Right lobe of liver (tissue), 6 donors: ENCODE measurements at regions not wholly inside any gene's neighbourhood (a gene's known extent, or its start where the extent isn't known, plus 50 kb on each side); places are given as distances from the start of the nearest gene placed in this dataset.

Experiments
- ATAC-seq, 4 donors: fragments of 200-7000 bp; cut with Tn5 transposase; one replicate each; pipeline ENCODE4 v1.9.1; 2020; ENCODE audit warnings: mild to moderate bottlenecking in 4 of 4, moderate library complexity in 4 of 4
- DNase-seq, 3 donors: peaks; one replicate each; pipeline ENCODE4 v3.0.0-alpha.2; 2020
- H3K27ac ChIP-seq, 3 donors: fragments of 200-600 bp; one replicate each; pipeline ENCODE4 v1.8.0; 2022
- H3K27me3 ChIP-seq, 2 donors: fragments of 200-600 bp; one replicate each; pipeline ENCODE4 v1.8.0; 2022
- H3K36me3 ChIP-seq, 4 donors: fragments of 200-600 bp; sonication (generic) in 1 of 4; one replicate each; pipeline versions ENCODE4 v1.5.1 to v1.8.0; 2017 to 2022; ENCODE audit warnings: control low read depth in 1 of 4
- H3K4me1 ChIP-seq, 4 donors: fragments of 200-600 bp; sonication (generic) in 1 of 4; one replicate each; pipeline versions ENCODE4 v1.5.1 to v1.8.0; 2017 to 2022; ENCODE audit warnings: control low read depth in 1 of 4
- H3K4me3 ChIP-seq, 3 donors: fragments of 200-600 bp; one replicate each; pipeline ENCODE4 v1.8.0; 2022
- H3K9me3 ChIP-seq, 4 donors: fragments of 200-600 bp; sonication (generic) in 1 of 4; one replicate each; pipeline versions ENCODE4 v1.5.1 to v1.8.0; 2017 to 2022; ENCODE audit warnings: control low read depth in 1 of 4
- CTCF ChIP-seq, 4 donors: fragments of 200-600 bp in 3 of 4; fragments of 450-650 bp in 1 of 4; IDR thresholded peaks; one replicate each; pipeline versions ENCODE4 v1.5.1 to v1.8.0; 2016 to 2022; ENCODE audit warnings: antibody characterized with exemption in 4 of 4, mild to moderate bottlenecking in 2 of 4
- POLR2A ChIP-seq: fragments of 450-650 bp; IDR thresholded peaks from one replicate; pipeline ENCODE4 v1.6.1; 2017; ENCODE audit warnings: antibody characterized with exemption, mild to moderate bottlenecking
- WGBS: methylation state at CpG from one replicate; pipeline ENCODE4 v1.1.6; 2018; ENCODE audit warnings: low coverage, low lambda C conversion rate; ENCODE audit not compliant: insufficient coverage; ENCODE audit errors: missing lambda C conversion rate; 5-methylcytosine and 5-hydroxymethylcytosine counted together
- intact Hi-C, 2 donors: fragments of 100-400 bp; cut with DNase I; formaldehyde crosslinking; loops; one replicate each; pipeline versions ENCODE4 v1.11.2 to v1.14.1; 2022
- donor health status: DM: no; HTN: yes; CAD: no.
- donor health status: DM: no; HTN: no; CAD: no.
- donor health status: DM: no; HTN: no; CAD: no.
- donor health status: DM: no; HTN: yes; CAD: no.
- donor health status: DM: no; HTN: yes; CAD: no.

- no peaks in the 10 kb centered on the region for H3K27me3 ChIP-seq
- no peak for TF ChIP-seq CTCF (IDR thresholded peaks at IDR 0.05)
- TF ChIP-seq POLR2A = no peak
- no peaks in the 10 kb centered on the region for H3K36me3 ChIP-seq
- H3K4me1 ChIP-seq = no peaks in the 10 kb centered on the region
- H3K27ac ChIP-seq = no peak overlapping the region
- H3K9me3 ChIP-seq = no peaks in the 10 kb centered on the region
- intact Hi-C loops = no loop called here
- DNase-seq (no peak), ATAC-seq (no peak)
- no peak overlapping the region for H3K4me3 ChIP-seq
- WGBS = 47% methylated on average over 2 of the region's 2 CpGs
Observed at GRCh38 chr13:73401769-73402168, 343.0 kb downstream of the KLF5 start.

- no peak for ATAC-seq
Observed at GRCh38 chr13:73399347-73400216, 340.8 kb downstream of the KLF5 start.

GRCh38 chr13:73397496-73398305 lies 338.9 kb downstream of the KLF5 start:
- no peaks in the 10 kb centered on the region for H3K36me3 ChIP-seq
- intact Hi-C loops = no loop called here
- no peaks in the 10 kb centered on the region for H3K9me3 ChIP-seq
- no peak for TF ChIP-seq POLR2A
- TF ChIP-seq CTCF (IDR thresholded peaks at IDR 0.05) = no peak
- 56% methylated on average over 7 of the region's 8 CpGs for WGBS
- no peak overlapping the region for H3K4me3 ChIP-seq
- no peak for ATAC-seq
- no peaks in the 10 kb centered on the region for H3K27me3 ChIP-seq
- no peaks in the 10 kb centered on the region for H3K4me1 ChIP-seq
- H3K27ac ChIP-seq = no peak overlapping the region
- DNase-seq = no peak

More at GRCh38 chr13:73399347-73400216, 340.8 kb downstream of the KLF5 start:
- intact Hi-C loops = no loop called here
- 75% methylated on average over 10 of the region's 10 CpGs for WGBS
- TF ChIP-seq CTCF (IDR thresholded peaks at IDR 0.05) (no peak), POLR2A (no peak)
- H3K9me3 ChIP-seq = no peaks in the 10 kb centered on the region
- H3K4me3 ChIP-seq = no peak overlapping the region
- no peaks in the 10 kb centered on the region for H3K4me1 ChIP-seq
- no peak overlapping the region for H3K27ac ChIP-seq
- DNase-seq = no peak
- no peaks in the 10 kb centered on the region for H3K27me3 ChIP-seq
- H3K36me3 ChIP-seq = no peaks in the 10 kb centered on the region

GRCh38 chr13:73394066-73394465 lies 335.3 kb downstream of the KLF5 start:
- intact Hi-C loops = no loop called here
- DNase-seq = no peak
- Histone ChIP-seq H3K9me3 (no peaks in the 10 kb centered on the region), H3K4me3 (no peak overlapping the region), H3K27me3 (no peaks in the 10 kb centered on the region), H3K4me1 (no peaks in the 10 kb centered on the region), H3K27ac (no peak overlapping the region), H3K36me3 (no peaks in the 10 kb centered on the region)
- TF ChIP-seq POLR2A (no peak), CTCF (IDR thresholded peaks at IDR 0.05) (no peak)
- no peak for ATAC-seq
